ENCODE measurements at regions not wholly inside any gene's neighbourhood (a gene's known extent, or its start where the extent isn't known, plus 50 kb on each side); places are given as distances from the start of the nearest gene placed in this dataset.

DNA sequence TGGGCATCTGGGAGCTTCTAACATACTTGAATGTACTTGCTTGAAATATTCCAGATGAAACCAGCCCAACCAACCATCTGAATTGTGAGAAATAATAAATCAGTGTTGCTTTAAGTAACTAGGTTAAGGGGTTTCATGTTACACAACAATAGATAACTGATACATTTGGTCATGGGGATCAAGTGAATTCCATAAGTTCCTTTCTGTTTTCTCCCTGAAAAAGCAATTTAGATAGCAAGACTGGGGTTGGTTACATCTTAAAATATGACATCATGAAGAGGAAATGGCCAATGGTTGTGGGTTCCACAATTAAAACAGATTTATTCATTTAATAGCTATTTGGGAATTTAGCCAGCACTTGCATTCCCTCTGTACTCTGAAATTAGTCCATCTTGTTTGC lies 559.7 kb downstream of the TLR4 start:
- no peak overlapping the region for H3K27ac ChIP-seq (replicated peaks in 1 of 4)
- no peak for DNase-seq (ENCODE audit: extremely low spot score)
- no peak overlapping the region for H3K4me3 ChIP-seq
- no peaks in the 10 kb centered on the region for H3K36me3 ChIP-seq
- H3K9me3 ChIP-seq, result peaks cover 0 to 6% (median 0%) of the 10 kb centered on the region in 4 donors
- no peaks in the 10 kb centered on the region for H3K27me3 ChIP-seq
- TF ChIP-seq POLR2A (IDR thresholded peaks at IDR 0.05; ENCODE audit: low read depth), result no peak
- no peaks in the 10 kb centered on the region for H3K4me1 ChIP-seq
- intact Hi-C loops (cut with DNase I), result no loop called here

DNA sequence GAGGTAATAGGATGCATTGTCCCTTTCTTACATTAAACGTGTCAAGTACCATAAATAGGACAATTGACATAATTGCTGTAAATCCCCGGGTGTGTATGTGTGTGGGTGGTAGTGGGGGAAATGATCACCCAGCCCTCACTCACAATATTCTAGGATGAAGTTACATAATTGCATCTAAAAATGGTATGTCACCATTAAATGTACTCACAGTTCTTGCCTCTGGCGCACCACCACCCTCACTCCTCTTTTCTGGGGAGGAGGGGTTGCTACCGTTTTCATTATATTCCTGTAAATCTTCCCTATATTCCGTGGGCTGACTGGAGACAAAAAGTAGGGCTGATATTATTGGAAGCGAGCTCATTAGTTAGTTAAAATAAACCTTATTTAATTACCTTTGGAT lies 563.8 kb downstream of the TLR4 start:
- 79% methylated on average over 6 of the region's 6 CpGs for WGBS
- intact Hi-C loops (cut with DNase I), result no loop called here
- H3K4me3 ChIP-seq, result no peak overlapping the region
- H3K36me3 ChIP-seq, result no peaks in the 10 kb centered on the region
- DNase-seq (ENCODE audit: extremely low spot score), result no peak
- H3K4me1 ChIP-seq, result no peaks in the 10 kb centered on the region
- no peak overlapping the region for H3K27ac ChIP-seq (replicated peaks in 1 of 4)
- H3K9me3 ChIP-seq, result no peaks in the 10 kb centered on the region
- H3K27me3 ChIP-seq, result no peaks in the 10 kb centered on the region
- TF ChIP-seq POLR2AphosphoS5 (IDR thresholded peaks at IDR 0.05), result no peak
- no peak for TF ChIP-seq POLR2A (IDR thresholded peaks at IDR 0.05; ENCODE audit: low read depth)
- TF ChIP-seq EP300 (IDR thresholded peaks at IDR 0.05), result no peak

DNA sequence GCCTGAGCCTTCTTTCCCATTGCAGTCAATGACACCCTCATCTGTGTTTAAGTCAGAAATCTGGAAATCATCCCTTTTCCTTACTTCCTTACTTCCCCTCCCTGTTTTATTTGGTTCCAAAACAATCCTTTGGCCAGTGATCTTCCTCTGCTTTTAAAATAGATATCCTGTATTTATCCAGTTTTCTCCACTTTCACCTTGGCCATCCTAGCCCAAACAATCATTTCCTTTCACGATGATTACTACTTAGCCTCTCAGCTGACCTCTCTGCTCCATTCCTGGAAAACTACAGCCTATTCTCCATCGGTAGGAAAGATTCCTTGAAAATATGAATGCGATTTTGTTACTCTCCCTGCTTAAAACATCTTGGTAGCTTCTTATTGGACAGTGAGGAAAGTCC lies 565.4 kb downstream of the TLR4 start:
- Histone ChIP-seq H3K9me3 (no peaks in the 10 kb centered on the region), H3K4me3 (no peak overlapping the region), H3K36me3 (no peaks in the 10 kb centered on the region), H3K27me3 (no peaks in the 10 kb centered on the region), H3K4me1 (no peaks in the 10 kb centered on the region), H3K27ac (replicated peaks in 1 of 4) (no peak overlapping the region)
- WGBS, result 57% methylated on average over 3 of the region's 3 CpGs
- TF ChIP-seq POLR2A (IDR thresholded peaks at IDR 0.05; ENCODE audit: low read depth) (no peak), EP300 (IDR thresholded peaks at IDR 0.05) (no peak), POLR2AphosphoS5 (IDR thresholded peaks at IDR 0.05) (no peak)
- TF ChIP-seq, protein P1, sequence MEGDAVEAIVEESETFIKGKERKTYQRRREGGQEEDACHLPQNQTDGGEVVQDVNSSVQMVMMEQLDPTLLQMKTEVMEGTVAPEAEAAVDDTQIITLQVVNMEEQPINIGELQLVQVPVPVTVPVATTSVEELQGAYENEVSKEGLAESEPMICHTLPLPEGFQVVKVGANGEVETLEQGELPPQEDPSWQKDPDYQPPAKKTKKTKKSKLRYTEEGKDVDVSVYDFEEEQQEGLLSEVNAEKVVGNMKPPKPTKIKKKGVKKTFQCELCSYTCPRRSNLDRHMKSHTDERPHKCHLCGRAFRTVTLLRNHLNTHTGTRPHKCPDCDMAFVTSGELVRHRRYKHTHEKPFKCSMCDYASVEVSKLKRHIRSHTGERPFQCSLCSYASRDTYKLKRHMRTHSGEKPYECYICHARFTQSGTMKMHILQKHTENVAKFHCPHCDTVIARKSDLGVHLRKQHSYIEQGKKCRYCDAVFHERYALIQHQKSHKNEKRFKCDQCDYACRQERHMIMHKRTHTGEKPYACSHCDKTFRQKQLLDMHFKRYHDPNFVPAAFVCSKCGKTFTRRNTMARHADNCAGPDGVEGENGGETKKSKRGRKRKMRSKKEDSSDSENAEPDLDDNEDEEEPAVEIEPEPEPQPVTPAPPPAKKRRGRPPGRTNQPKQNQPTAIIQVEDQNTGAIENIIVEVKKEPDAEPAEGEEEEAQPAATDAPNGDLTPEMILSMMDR (IDR thresholded peaks at IDR 0.05), result no peak
- intact Hi-C loops (cut with DNase I), result no loop called here
- DNase-seq (ENCODE audit: extremely low spot score), result no peak

DNA sequence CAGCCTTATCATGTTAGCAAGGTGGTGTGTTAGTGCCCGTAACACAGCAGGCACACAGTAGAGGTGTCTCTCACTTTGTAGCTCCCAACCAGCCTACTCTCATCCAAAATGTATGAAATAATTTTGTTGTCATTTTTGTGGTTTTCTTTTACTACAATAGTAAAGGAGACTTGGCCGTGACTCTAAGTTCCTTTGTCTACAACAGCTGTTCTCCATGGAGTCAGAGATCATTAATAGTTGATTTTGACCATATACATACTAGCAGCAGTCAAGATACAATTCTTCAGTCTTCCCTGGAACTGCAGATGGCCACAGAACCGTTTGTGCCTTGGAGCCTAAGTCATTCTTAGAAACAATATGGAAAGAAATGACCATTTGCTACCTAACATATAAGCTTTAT lies 567.1 kb downstream of the TLR4 start:
- Histone ChIP-seq H3K27me3 (no peaks in the 10 kb centered on the region), H3K36me3 (no peaks in the 10 kb centered on the region), H3K4me3 (no peak overlapping the region), H3K4me1 (no peaks in the 10 kb centered on the region), H3K9me3 (no peaks in the 10 kb centered on the region), H3K27ac (replicated peaks in 1 of 4) (no peak overlapping the region)
- DNase-seq (ENCODE audit: extremely low spot score), result no peak
- intact Hi-C loops (cut with DNase I), result no loop called here
- 58% methylated on average over 3 of the region's 3 CpGs for WGBS
- TF ChIP-seq POLR2AphosphoS5 (IDR thresholded peaks at IDR 0.05) (no peak), EP300 (IDR thresholded peaks at IDR 0.05) (no peak)

DNA sequence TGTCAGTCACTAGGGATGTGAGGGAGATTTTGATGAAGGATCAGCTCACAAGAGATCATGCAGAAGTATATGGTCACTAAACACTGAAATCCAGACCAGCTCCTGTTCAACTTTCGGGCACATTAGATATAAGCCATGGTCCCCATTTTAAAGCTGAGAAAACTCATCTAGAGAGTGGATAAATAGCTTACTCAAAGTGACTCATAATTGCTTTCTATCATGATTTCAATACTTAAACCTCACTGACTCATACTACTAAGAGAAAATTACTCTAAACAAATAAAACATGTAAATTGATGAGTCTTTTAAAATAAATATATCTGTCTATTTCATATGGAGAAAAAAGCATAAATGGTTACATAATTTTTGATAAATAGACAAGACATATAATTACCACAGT lies 567.7 kb downstream of the TLR4 start:
- Histone ChIP-seq H3K27ac (replicated peaks in 1 of 4) (no peak overlapping the region), H3K36me3 (no peaks in the 10 kb centered on the region), H3K27me3 (no peaks in the 10 kb centered on the region), H3K4me3 (no peak overlapping the region), H3K4me1 (no peaks in the 10 kb centered on the region), H3K9me3 (no peaks in the 10 kb centered on the region)
- WGBS, result 100% methylated on average over 1 of the region's 1 CpG
- TF ChIP-seq POLR2A (IDR thresholded peaks at IDR 0.05; ENCODE audit: low read depth) (no peak), EP300 (IDR thresholded peaks at IDR 0.05) (no peak), POLR2AphosphoS5 (IDR thresholded peaks at IDR 0.05) (no peak)
- TF ChIP-seq, protein P1 (IDR thresholded peaks at IDR 0.05), result no peak
- intact Hi-C loops (cut with DNase I), result no loop called here
- no peak for DNase-seq (ENCODE audit: extremely low spot score)

DNA sequence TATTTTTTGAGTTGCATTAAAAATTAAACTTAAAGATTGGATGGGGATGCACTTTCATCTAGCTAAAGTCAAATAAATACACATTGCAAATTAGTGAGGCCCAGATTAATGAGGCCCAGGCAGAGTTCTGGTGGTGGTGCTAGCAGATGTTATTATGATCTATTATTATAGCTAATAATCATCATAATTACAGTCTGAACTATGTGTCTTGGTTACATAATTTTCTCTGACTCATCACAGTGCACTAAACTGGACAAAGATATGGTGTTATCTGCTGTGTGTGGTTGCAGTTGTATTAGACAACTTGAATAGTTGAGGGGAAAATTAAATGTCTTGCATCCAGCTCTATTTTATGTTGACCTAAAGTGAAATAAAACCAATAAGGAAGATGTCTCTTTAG lies 568.8 kb downstream of the TLR4 start:
- TF ChIP-seq EP300 (IDR thresholded peaks at IDR 0.05) (no peak), POLR2AphosphoS5 (IDR thresholded peaks at IDR 0.05) (no peak), POLR2A (IDR thresholded peaks at IDR 0.05; ENCODE audit: low read depth) (no peak)
- TF ChIP-seq, protein P1 (IDR thresholded peaks at IDR 0.05), result no peak
- Histone ChIP-seq H3K4me3 (no peak overlapping the region), H3K27me3 (no peaks in the 10 kb centered on the region), H3K4me1 (no peaks in the 10 kb centered on the region), H3K9me3 (no peaks in the 10 kb centered on the region), H3K27ac (replicated peaks in 1 of 4) (no peak overlapping the region), H3K36me3 (no peaks in the 10 kb centered on the region)
- DNase-seq (ENCODE audit: extremely low spot score), result no peak
- intact Hi-C loops (cut with DNase I), result no loop called here

Data from esophagus muscularis mucosa (tissue), 4 donors.